ENCODE measurements at regions not wholly inside any gene's neighbourhood (a gene's known extent, or its start where the extent isn't known, plus 50 kb on each side); places are given as distances from the start of the nearest gene placed in this dataset.

GRCh38 chr18:60319129-60319528, 53.4 kb downstream of the MC4R start:
- no peaks in the 10 kb centered on the region for H3K27me3 ChIP-seq (ENCODE audit: low read depth)
- TF ChIP-seq, protein P1, sequence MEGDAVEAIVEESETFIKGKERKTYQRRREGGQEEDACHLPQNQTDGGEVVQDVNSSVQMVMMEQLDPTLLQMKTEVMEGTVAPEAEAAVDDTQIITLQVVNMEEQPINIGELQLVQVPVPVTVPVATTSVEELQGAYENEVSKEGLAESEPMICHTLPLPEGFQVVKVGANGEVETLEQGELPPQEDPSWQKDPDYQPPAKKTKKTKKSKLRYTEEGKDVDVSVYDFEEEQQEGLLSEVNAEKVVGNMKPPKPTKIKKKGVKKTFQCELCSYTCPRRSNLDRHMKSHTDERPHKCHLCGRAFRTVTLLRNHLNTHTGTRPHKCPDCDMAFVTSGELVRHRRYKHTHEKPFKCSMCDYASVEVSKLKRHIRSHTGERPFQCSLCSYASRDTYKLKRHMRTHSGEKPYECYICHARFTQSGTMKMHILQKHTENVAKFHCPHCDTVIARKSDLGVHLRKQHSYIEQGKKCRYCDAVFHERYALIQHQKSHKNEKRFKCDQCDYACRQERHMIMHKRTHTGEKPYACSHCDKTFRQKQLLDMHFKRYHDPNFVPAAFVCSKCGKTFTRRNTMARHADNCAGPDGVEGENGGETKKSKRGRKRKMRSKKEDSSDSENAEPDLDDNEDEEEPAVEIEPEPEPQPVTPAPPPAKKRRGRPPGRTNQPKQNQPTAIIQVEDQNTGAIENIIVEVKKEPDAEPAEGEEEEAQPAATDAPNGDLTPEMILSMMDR (IDR thresholded peaks at IDR 0.05; ENCODE audit: borderline replicate concordance) = no peak
- H3K4me1 ChIP-seq = no peaks in the 10 kb centered on the region
- H3K36me3 ChIP-seq = no peaks in the 10 kb centered on the region
- no peak overlapping the region for H3K27ac ChIP-seq (replicated peaks)
- intact Hi-C loops (cut with micrococcal nuclease) = no loop called here
- H3K9me3 ChIP-seq (replicated peaks) = peaks cover 30% of the 10 kb centered on the region
- H3K4me3 ChIP-seq = no peak overlapping the region
- DNase-seq = no peak

DNA sequence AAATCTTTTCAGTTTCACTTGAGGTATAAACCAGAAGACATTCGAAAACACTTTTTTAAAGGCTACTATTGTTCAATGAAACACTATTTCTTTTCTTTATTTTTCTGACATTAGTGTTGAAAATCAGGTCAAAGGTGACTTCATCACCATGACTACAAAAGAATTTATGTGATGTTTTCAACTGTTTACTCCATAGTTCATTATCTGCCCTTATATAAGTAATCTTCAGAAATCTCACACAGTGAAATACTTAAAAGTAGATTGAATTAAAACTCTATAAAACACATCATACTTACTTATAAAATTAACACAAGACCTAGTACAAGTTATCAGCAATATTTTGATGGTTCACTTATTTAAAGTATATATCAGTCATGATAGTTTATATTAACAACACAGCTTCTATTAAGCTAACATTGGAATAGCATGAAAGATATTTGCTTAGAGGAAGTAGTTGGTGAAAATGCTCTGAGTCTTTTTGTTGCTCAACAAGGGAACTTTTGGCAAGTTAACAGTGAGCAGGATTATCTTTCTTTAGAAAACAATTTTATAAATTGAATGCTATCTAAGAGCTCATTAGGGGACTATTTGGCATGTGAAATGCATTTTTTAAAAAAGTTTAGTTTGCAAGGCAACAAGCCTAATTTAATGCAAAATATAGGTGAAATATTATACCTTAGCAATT, 60.8 kb downstream of the MC4R start:
- H3K27me3 ChIP-seq (ENCODE audit: low read depth) = no peaks in the 10 kb centered on the region
- H3K4me3 ChIP-seq = no peak overlapping the region
- intact Hi-C loops (cut with micrococcal nuclease) = no loop called here
- no peak overlapping the region for H3K27ac ChIP-seq (replicated peaks)
- no peak for DNase-seq
- peaks cover 17% of the 10 kb centered on the region for H3K9me3 ChIP-seq (replicated peaks)
- TF ChIP-seq, protein P1 (IDR thresholded peaks at IDR 0.05; ENCODE audit: borderline replicate concordance) = no peak
- no peaks in the 10 kb centered on the region for H3K4me1 ChIP-seq
- no peaks in the 10 kb centered on the region for H3K36me3 ChIP-seq

DNA sequence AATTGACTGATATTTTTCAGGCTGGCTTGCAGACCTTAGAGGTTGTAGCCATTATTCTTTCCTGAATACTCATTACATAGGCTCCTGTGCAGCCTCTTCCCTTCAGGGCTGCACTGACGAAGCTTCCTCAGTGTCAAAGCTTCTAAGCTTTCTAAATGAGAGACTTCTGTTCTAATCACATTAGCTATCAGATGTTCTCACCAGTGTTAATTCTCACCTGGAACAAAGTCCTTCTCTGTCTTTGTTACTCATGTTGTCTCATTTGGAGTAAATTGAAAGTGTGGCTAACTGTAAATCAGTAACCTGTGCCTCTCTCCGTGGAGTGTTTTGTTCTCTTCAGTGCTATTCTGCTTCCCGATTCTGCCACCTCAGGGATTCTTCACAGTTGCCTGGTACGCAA, 76.9 kb downstream of the MC4R start:
- no peaks in the 10 kb centered on the region for H3K27me3 ChIP-seq (ENCODE audit: low read depth)
- TF ChIP-seq, protein P1 (IDR thresholded peaks at IDR 0.05; ENCODE audit: borderline replicate concordance) = no peak
- no peaks in the 10 kb centered on the region for H3K36me3 ChIP-seq
- H3K4me1 ChIP-seq = no peaks in the 10 kb centered on the region
- H3K27ac ChIP-seq (replicated peaks) = no peak overlapping the region
- no peak for DNase-seq
- H3K9me3 ChIP-seq (replicated peaks) = peaks cover 3% of the 10 kb centered on the region
- intact Hi-C loops (cut with micrococcal nuclease) = no loop called here
- no peak overlapping the region for H3K4me3 ChIP-seq

DNA sequence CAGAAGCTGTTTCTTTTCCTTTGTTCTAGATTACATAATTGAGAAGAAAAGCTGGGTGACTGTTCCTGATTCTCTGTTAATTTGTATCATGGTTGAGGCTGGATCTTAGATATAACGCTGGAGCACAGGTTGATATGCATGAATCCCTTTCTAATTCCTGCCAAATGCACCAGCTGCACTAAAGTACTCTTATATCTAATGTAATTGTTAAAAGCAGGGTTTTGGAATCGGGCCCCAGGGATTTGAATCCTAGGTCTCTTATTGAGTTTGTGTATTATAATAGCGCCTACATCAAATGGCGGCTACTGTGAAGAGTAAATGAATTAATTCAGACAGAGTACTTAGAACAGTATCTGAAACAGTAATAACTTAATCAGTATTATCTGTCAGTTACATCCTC, 80.4 kb downstream of the MC4R start:
- Histone ChIP-seq H3K9me3 (replicated peaks) (peaks cover 3% of the 10 kb centered on the region), H3K36me3 (no peaks in the 10 kb centered on the region), H3K4me3 (no peak overlapping the region), H3K27me3 (ENCODE audit: low read depth) (no peaks in the 10 kb centered on the region), H3K27ac (replicated peaks) (no peak overlapping the region), H3K4me1 (no peaks in the 10 kb centered on the region)
- TF ChIP-seq, protein P1 (IDR thresholded peaks at IDR 0.05; ENCODE audit: borderline replicate concordance) = no peak
- intact Hi-C loops (cut with micrococcal nuclease) = no loop called here
- no peak for DNase-seq

- no peaks in the 10 kb centered on the region for H3K4me1 ChIP-seq
- no peaks in the 10 kb centered on the region for H3K36me3 ChIP-seq
- no peaks in the 10 kb centered on the region for H3K9me3 ChIP-seq (replicated peaks)
- H3K27me3 ChIP-seq (ENCODE audit: low read depth) = no peaks in the 10 kb centered on the region
- intact Hi-C loops (cut with micrococcal nuclease) = no loop called here
- no peak overlapping the region for H3K4me3 ChIP-seq
- DNase-seq = no peak
- TF ChIP-seq, protein P1 (IDR thresholded peaks at IDR 0.05; ENCODE audit: borderline replicate concordance) = no peak
- no peak overlapping the region for H3K27ac ChIP-seq (replicated peaks)
These were observed 93.2 kb downstream of the MC4R start for GRCh38 chr18:60279391-60279790.

Measured in left ventricle myocardium inferior (tissue), 1 donor.